ENCODE measurements at regions not wholly inside any gene's neighbourhood (a gene's known extent, or its start where the extent isn't known, plus 50 kb on each side); places are given as distances from the start of the nearest gene placed in this dataset.
"Not testable (repeated sequence)": the region's sequence is repeated elsewhere in the genome, so short reads cannot be mapped to it uniquely, and the experiment has no call there.

GRCh38 chr18:56448751-56449150 is 189.6 kb downstream of the TXNL1 start:
- DNase-seq (ENCODE audit: low read depth): no peak
- H3K4me3 ChIP-seq (ENCODE audit: low read length): no peak overlapping the region
- TF ChIP-seq CTCF (conservative IDR thresholded peaks at IDR 0.05; ENCODE audit: low read length): no peak

DNA sequence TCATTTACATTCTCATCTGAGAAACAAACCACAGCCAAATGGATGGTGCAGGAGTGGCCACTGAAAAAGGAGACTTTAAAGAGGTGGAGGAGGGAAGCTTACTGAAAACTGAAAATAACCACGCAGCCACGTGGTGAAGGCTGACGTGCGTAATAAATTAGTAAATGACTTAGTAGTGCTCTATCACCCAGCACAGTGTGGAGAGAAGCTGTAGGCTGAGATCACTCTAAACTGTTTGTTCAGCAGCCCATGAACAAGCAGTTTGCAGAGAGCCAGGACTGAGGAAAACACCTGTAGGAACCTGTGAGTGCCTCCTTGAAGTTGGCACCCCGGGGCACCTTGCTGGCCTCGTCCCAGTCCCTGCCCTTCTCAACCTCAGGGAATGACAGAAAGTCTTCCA is 193.0 kb downstream of the TXNL1 start:
- TF ChIP-seq CTCF (conservative IDR thresholded peaks at IDR 0.05; ENCODE audit: low read length): no peak
- no peak for DNase-seq (ENCODE audit: low read depth)
- no peak overlapping the region for H3K4me3 ChIP-seq (ENCODE audit: low read length)

DNA sequence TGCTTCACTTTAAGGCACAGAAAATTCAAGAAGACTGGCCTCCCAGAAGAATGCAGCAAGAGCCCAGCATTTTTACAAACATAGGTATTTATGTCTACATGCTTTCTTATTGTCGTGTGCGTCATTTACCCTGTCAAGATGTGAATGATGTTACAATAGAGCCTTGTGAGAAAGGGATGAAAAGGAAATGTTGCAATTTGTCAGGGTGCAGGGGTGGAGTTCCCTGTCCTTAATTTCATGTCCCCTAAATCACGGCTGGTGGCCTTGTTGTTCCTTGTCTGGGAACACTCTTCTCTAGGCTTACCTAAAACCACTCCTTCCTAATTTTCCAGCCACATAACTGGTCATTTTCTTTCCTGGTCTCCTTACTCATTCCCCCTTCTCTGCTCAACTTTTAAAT is 194.2 kb downstream of the TXNL1 start:
- no peak for TF ChIP-seq CTCF (conservative IDR thresholded peaks at IDR 0.05; ENCODE audit: low read length)
- peak; percentile 27 for DNase-seq (ENCODE audit: low read depth)
- no peak overlapping the region for H3K4me3 ChIP-seq (ENCODE audit: low read length)

DNA sequence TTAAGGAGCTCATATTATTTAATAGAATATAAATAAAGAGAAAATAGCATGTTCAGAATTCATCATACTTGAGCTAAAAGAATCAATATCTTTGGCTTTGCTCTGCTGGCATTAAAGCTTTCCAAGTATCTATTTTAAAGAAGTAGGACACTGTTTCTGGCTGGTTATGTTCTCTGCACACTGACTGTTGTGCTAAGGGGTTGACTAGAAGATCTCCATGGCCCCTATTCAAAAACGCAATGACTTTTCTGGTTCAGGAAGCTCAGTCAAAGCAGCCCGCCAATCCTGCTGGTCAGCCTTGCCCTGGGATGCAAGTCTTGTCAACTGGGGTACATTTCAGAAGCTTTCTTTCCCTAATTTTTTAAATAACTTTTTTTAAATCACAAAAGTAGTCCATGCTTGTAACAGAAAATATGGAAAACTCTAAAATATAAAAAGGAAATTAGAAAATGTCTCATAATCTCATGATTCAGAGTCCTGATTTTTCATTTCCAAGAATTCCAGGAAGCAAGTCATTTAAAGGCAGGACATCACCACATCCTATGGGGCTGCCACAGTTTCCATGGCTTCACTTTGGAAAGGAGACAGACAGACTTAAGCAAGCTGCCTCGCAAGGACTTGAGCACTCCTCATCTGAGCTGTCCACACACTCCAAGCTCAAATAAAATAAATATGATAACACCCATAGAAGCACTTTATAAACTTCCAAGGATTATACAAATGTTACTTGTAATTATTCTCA is 195.1 kb downstream of the TXNL1 start:
- TF ChIP-seq CTCF (conservative IDR thresholded peaks at IDR 0.05; ENCODE audit: low read length): no peak
- DNase-seq (ENCODE audit: low read depth): peak; percentile 26
- no peak overlapping the region for H3K4me3 ChIP-seq (ENCODE audit: low read length)

DNA sequence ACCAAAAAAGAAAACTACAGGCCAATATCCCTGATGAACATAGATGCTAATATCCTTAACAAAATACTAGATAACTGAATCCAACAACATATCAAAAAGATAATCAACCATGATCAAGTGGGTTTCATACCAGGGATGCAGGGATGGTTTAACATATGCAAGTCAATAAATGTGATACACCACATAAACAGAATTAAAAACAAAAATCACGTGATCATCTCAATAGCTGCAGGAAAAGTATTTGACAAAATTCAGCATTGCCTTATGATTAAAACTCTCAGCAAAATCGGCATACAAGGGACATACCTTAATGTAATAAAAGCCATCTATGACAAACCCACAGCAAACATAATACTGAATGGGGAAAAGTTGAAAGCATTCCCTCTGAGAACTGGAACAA is 199.9 kb downstream of the TXNL1 start:
- not testable (repeated sequence) for DNase-seq (ENCODE audit: low read depth); H3K4me3 ChIP-seq (ENCODE audit: low read length)

GRCh38 chr18:56436651-56437050 is 201.7 kb downstream of the TXNL1 start:
- no peak overlapping the region for H3K4me3 ChIP-seq (ENCODE audit: low read length)
- no peak for DNase-seq (ENCODE audit: low read depth)
- TF ChIP-seq CTCF (conservative IDR thresholded peaks at IDR 0.05; ENCODE audit: low read length): no peak

DNA sequence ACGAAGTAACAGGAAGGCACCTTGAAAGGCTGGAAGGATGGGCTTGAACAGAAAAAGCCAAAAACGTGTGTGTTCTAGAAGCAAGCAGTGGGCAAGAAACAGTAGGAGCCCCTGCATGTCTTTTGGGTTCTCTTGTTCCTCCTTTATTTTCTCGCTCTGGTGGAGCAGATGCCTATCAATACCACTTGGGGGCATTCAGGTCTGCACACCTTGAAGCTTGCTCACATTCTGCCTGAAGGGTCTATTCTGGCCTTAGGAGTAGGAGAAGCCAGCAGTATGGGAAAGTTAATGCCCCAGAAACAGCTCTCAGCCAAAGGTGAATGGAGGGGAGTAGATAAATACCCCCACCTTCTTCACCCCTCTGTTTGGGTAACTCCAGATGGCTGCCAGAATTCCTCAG is 204.5 kb downstream of the TXNL1 start:
- H3K4me3 ChIP-seq (ENCODE audit: low read length): no peak overlapping the region
- no peak for DNase-seq (ENCODE audit: low read depth)
- TF ChIP-seq CTCF (conservative IDR thresholded peaks at IDR 0.05; ENCODE audit: low read length): no peak
